Ascending aorta (tissue), 2 donors: ENCODE measurements at regions not wholly inside any gene's neighbourhood (a gene's known extent, or its start where the extent isn't known, plus 50 kb on each side); places are given as distances from the start of the nearest gene placed in this dataset.
A peak's percentile ranks its signal among the peaks of the same experiment; 100 is the strongest.

Source experiments
- DNase-seq, 2 donors: peaks; one replicate each; pipeline ENCODE4 v3.0.0-alpha.2; 2019; ENCODE audit warnings: low spot score in 2 of 2
- H3K27ac ChIP-seq, 2 donors: fragments of 200-600 bp; sonication (generic); one replicate each; pipeline ENCODE4 v1.5.1; 2016 to 2017; ENCODE audit warnings: mild to moderate bottlenecking in 1 of 2
- H3K27me3 ChIP-seq: fragments of 200-600 bp; sonication (generic); one replicate; pipeline ENCODE4 v1.5.1; 2017
- H3K36me3 ChIP-seq, 2 donors: fragments of 200-600 bp; sonication (generic); one replicate each; pipeline ENCODE4 v1.5.1; 2016
- H3K4me1 ChIP-seq, 2 donors: fragments of 200-600 bp; sonication (generic); one replicate each; pipeline ENCODE4 v1.5.1; 2016 to 2017; ENCODE audit warnings: mild to moderate bottlenecking in 1 of 2
- H3K4me3 ChIP-seq, 2 donors: fragments of 200-600 bp; sonication (generic); one replicate each; pipeline ENCODE4 v1.5.1; 2016 to 2017; ENCODE audit warnings: mild to moderate bottlenecking in 1 of 2
- H3K9me3 ChIP-seq, 2 donors: fragments of 200-600 bp; sonication (generic); one replicate each; pipeline ENCODE4 v1.5.1; 2016
- CTCF ChIP-seq, 3 experiments: fragments of 200-600 bp in 2 of 3; fragments of 450-650 bp in 1 of 3; sonication (generic) in 2 of 3; IDR thresholded peaks; one replicate each; pipeline ENCODE4 v1.5.1; 2016 to 2019; ENCODE audit warnings: antibody characterized with exemption in 3 of 3, mild to moderate bottlenecking in 1 of 3, moderate library complexity in 1 of 3
- intact Hi-C: fragments of 100-400 bp; cut with DNase I; formaldehyde crosslinking; loops from one replicate; pipeline ENCODE4 v1.15.1; 2023

DNA sequence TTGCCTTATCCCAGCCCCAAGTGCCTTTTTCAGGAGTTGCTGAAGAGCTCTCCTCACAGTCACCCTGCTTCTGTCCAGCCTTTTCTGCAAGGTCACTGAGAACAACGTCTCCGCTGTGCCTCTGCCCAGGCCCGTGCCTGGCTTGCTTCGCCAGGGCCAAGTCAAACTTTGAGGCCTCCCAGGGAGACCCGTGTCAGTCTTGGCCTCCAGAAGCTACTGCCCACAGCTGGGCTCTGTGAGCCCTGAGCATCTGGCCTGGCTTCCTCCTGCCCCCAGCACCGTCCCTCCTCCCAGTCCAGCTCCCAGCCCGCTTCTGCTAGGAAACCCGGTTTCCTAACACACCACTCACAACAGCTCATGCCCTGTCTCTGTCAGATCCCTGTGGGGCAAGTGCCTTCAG is 165.9 kb downstream of the TEX29 start:
- H3K27me3 ChIP-seq = no peaks in the 10 kb centered on the region
- no peaks in the 10 kb centered on the region for H3K4me1 ChIP-seq
- no peak for TF ChIP-seq CTCF (IDR thresholded peaks at IDR 0.05)
- peaks cover 0 to 14% of the 10 kb centered on the region in 2 donors for H3K9me3 ChIP-seq
- H3K36me3 ChIP-seq = no peaks in the 10 kb centered on the region
- H3K4me3 ChIP-seq = no peak overlapping the region
- intact Hi-C loops = no loop called here
- H3K27ac ChIP-seq = no peak overlapping the region
- DNase-seq = peak in 1 of 2 donors; percentile 21

DNA sequence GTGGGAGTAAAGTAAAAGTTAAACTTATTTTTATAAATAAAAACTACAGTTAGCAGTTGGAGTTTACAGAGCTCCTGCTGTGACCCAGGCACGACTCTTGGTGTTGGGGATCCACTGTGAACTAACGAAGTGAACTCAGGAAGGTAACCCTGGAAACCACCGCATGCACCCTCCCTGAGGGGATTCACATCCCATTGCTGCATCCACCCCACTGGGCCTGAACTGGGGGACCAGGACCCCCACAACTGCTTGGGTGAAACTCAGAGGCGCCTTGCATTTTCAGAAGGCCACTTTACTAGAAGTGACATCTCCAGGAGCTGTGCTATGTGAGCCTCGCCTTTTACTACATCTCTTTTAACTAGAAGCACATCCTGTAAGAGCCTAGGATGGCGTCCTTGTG is 166.4 kb downstream of the TEX29 start:
- Histone ChIP-seq H3K27ac (no peak overlapping the region), H3K4me3 (no peak overlapping the region), H3K27me3 (no peaks in the 10 kb centered on the region), H3K4me1 (no peaks in the 10 kb centered on the region), H3K9me3 (peaks cover 0 to 14% of the 10 kb centered on the region in 2 donors), H3K36me3 (no peaks in the 10 kb centered on the region)
- intact Hi-C loops = no loop called here
- TF ChIP-seq CTCF (IDR thresholded peaks at IDR 0.05) = no peak
- DNase-seq = peak in 1 of 2 donors; percentile 18

DNA sequence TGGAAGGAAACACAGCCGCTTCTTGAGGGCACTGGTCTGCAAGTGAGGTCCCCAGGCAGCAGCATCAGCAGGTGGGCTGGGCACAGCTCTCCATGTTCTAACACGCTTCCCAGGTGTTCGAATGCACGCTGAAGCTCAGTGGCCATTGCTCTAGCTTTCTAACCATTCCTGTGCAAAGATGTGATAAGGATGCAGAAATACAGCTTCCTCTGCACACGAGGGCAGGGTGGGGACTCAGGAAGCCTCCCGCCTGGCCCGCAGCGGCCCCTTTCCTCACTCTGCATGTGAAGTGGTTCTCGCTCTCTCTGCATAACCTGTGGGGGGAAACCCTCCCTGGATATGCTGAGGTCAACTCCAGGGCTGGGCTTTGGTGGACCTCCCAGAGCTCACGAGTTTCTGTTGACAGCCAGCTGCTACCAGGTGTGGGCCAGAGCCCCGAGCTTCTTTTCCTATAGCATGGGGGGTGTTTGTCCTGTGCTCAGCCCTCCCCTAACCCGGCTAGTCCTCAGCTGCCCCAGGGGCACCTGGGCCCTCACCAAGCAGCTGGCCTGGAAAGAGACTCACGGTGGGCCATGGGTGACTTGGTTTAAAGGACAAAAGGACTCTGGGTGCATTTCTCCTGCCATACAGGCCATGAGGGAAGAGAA is 168.2 kb downstream of the TEX29 start:
- intact Hi-C loops = no loop called here
- DNase-seq = peak in 1 of 2 donors; percentile 15
- Histone ChIP-seq H3K27ac (no peak overlapping the region), H3K4me3 (no peak overlapping the region), H3K4me1 (no peaks in the 10 kb centered on the region), H3K27me3 (no peaks in the 10 kb centered on the region), H3K9me3 (peaks cover 0 to 14% of the 10 kb centered on the region in 2 donors), H3K36me3 (no peaks in the 10 kb centered on the region)
- no peak for TF ChIP-seq CTCF (IDR thresholded peaks at IDR 0.05)

DNA sequence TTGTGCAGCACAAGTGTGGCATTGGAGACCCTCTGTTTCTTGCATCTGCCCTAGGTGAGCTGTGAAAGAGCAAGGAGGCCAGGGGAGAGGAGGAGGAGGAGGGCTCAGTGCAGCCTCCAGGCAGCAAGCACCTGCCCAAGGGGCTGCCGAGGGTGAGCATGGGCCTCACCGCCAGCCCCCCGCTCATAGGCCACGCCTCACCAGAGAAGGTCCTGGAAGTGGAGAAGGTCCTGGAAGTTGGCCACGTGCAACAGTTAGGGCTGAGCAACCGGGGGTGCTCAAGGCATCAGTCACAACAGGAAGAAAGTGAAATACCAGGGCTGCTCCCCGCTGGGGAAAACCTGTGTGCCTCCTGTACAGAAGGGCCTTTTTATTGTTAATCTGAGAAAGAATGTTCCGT is 168.9 kb downstream of the TEX29 start:
- H3K36me3 ChIP-seq = no peaks in the 10 kb centered on the region
- H3K9me3 ChIP-seq = peaks cover 0 to 14% of the 10 kb centered on the region in 2 donors
- no peak overlapping the region for H3K4me3 ChIP-seq
- DNase-seq = no peak
- H3K27ac ChIP-seq = no peak overlapping the region
- no peaks in the 10 kb centered on the region for H3K27me3 ChIP-seq
- no peak for TF ChIP-seq CTCF (IDR thresholded peaks at IDR 0.05)
- H3K4me1 ChIP-seq = no peaks in the 10 kb centered on the region
- intact Hi-C loops = no loop called here

- H3K4me1 ChIP-seq = no peaks in the 10 kb centered on the region
Observed at GRCh38 chr13:111490611-111491010, 170.2 kb downstream of the TEX29 start.

More at GRCh38 chr13:111490611-111491010, 170.2 kb downstream of the TEX29 start:
- Histone ChIP-seq H3K36me3 (no peaks in the 10 kb centered on the region), H3K27me3 (no peaks in the 10 kb centered on the region), H3K27ac (no peak overlapping the region), H3K4me3 (no peak overlapping the region), H3K9me3 (peaks cover 0 to 15% of the 10 kb centered on the region in 2 donors)
- no peak for TF ChIP-seq CTCF (IDR thresholded peaks at IDR 0.05)
- intact Hi-C loops = no loop called here
- DNase-seq = peak in 1 of 2 donors; percentile 45
